GM12878 (cell line): ENCODE measurements at regions not wholly inside any gene's neighbourhood (a gene's known extent, or its start where the extent isn't known, plus 50 kb on each side); places are given as distances from the start of the nearest gene placed in this dataset.

ENCODE experiments used
- BCL11A ChIP-seq: IDR thresholded peaks from 2 replicates; pipeline ENCODE4 v1.6.1; 2011; ENCODE audit warnings: low read depth, low read length
- BRCA1 ChIP-seq: IDR thresholded peaks from 2 replicates; pipeline ENCODE4 v1.6.1; 2011; ENCODE audit warnings: low read depth, low read length, improper control_type of control experiment
- CBFB ChIP-seq: IDR thresholded peaks from 2 replicates; pipeline ENCODE4 v1.6.1; 2016; ENCODE audit warnings: antibody characterized with exemption, low read depth
- CHD4 ChIP-seq: fragments of 200-600 bp; sonication (generic); IDR thresholded peaks from 2 replicates; pipeline ENCODE4 v1.6.1; 2016; ENCODE audit warnings: mild to moderate bottlenecking
- ETV6 ChIP-seq, 2 experiments: fragments of 450-650 bp in 1 of 2; IDR thresholded peaks in 1 of 2; conservative IDR thresholded peaks in 1 of 2; 2 replicates each; pipeline ENCODE4 v1.6.1; 2014; ENCODE audit warnings: antibody characterized with exemption in 1 of 2, borderline replicate concordance in 1 of 2, low read depth in 1 of 2, mild to moderate bottlenecking in 1 of 2, moderate library complexity in 1 of 2
- FOS ChIP-seq: IDR thresholded peaks from 3 replicates; pipeline ENCODE4 v1.6.1; 2011; ENCODE audit warnings: borderline replicate concordance; ENCODE audit not compliant: insufficient read length; ENCODE audit errors: extremely low read depth
- FOXM1 ChIP-seq: IDR thresholded peaks from 2 replicates; pipeline ENCODE4 v1.6.1; 2012; ENCODE audit warnings: low read depth, mild to moderate bottlenecking, inconsistent platforms, low read length, moderate library complexity
- GABPA ChIP-seq: IDR thresholded peaks from 2 replicates; pipeline ENCODE4 v1.6.1; 2014; ENCODE audit warnings: antibody characterized with exemption, low read depth, mild to moderate bottlenecking, inconsistent platforms
- GATAD2B ChIP-seq: fragments of 450-650 bp; conservative IDR thresholded peaks from 2 replicates; pipeline ENCODE4 v1.6.1; 2017; ENCODE audit warnings: low read depth, mild to moderate bottlenecking, moderate library complexity
- HDAC2 ChIP-seq: fragments of 200-600 bp; sonication (generic); IDR thresholded peaks from 2 replicates; pipeline ENCODE4 v1.6.1; 2017
- KLF5 ChIP-seq: fragments of 450-650 bp; IDR thresholded peaks from 2 replicates; pipeline ENCODE4 v1.6.1; 2014; ENCODE audit warnings: mild to moderate bottlenecking; ENCODE audit not compliant: partially characterized antibody
- NBN ChIP-seq: fragments of 450-650 bp; IDR thresholded peaks from 2 replicates; pipeline ENCODE4 v1.6.1; 2016
- PML ChIP-seq: IDR thresholded peaks from 2 replicates; pipeline ENCODE4 v1.6.1; 2012; ENCODE audit warnings: low read length, inconsistent platforms
- SMAD1 ChIP-seq: fragments of 450-650 bp; IDR thresholded peaks from 2 replicates; pipeline ENCODE4 v1.6.1; 2018; ENCODE audit warnings: mild to moderate bottlenecking, low read depth; ENCODE audit not compliant: partially characterized antibody
- SMAD5 ChIP-seq: IDR thresholded peaks from 2 replicates; pipeline ENCODE4 v1.6.1; 2016; ENCODE audit warnings: antibody characterized with exemption, low read depth
- SMC3 ChIP-seq: IDR thresholded peaks from 2 replicates; pipeline ENCODE4 v1.6.1; 2011; ENCODE audit warnings: low read length, improper control_type of control experiment, borderline replicate concordance
- SREBF1 ChIP-seq: IDR thresholded peaks from 2 replicates; pipeline ENCODE4 v1.6.1; 2012; ENCODE audit warnings: mild to moderate bottlenecking, low read length
- SRF ChIP-seq, 2 experiments: IDR thresholded peaks; 2 replicates each; pipeline ENCODE4 v1.6.1; 2011; ENCODE audit warnings: low read depth in 2 of 2, low read length in 2 of 2, mild to moderate bottlenecking in 1 of 2, moderate library complexity in 1 of 2
- STAT3 ChIP-seq: IDR thresholded peaks from 2 replicates; pipeline ENCODE4 v1.6.1; 2011; ENCODE audit warnings: low read depth, low read length, improper control_type of control experiment
- ZNF384 ChIP-seq: IDR thresholded peaks from 2 replicates; pipeline ENCODE4 v1.6.1; 2012; ENCODE audit warnings: low read depth, mild to moderate bottlenecking, low read length, improper control_type of control experiment, borderline replicate concordance
- ZNF592 ChIP-seq: fragments of 450-650 bp; IDR thresholded peaks from 2 replicates; pipeline ENCODE4 v1.6.1; 2017; ENCODE audit warnings: mild to moderate bottlenecking, moderate library complexity
- TF ChIP-seq, protein P1 (sequence below): fragments of 450-650 bp; IDR thresholded peaks from 2 replicates; pipeline ENCODE4 v1.6.1; 2018; ENCODE audit warnings: borderline replicate concordance, mild to moderate bottlenecking; ENCODE audit not compliant: partially characterized antibody
- TF ChIP-seq, protein P2 (sequence below): fragments of 450-650 bp; conservative IDR thresholded peaks from 2 replicates; pipeline ENCODE4 v1.6.1; 2017; ENCODE audit warnings: mild to moderate bottlenecking, moderate library complexity
- TF ChIP-seq, protein P3 (sequence below): IDR thresholded peaks from 2 replicates; pipeline ENCODE4 v1.6.1; 2012; ENCODE audit warnings: low read depth, low read length, improper control_type of control experiment

DNA sequence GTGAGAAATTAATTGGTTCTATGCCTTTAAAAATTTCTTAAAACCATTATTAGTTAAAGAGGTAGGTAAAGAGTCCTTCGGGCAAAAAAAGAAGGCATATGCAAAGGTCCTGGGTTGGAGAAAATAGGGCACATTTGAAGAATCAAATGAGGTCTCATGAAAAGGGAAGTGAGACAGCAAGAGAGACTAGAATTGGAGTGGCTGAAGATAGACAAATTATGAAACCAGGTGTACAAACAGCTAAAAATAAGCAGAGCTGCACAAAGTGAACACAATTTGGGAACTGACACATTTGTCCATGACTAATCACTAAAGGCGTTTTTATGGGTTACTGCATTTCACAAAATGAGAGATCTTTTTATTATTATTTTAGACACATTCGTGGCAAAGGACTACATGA is 581.2 kb downstream of the PYDC2 start (continued):
- TF ChIP-seq, protein P1, sequence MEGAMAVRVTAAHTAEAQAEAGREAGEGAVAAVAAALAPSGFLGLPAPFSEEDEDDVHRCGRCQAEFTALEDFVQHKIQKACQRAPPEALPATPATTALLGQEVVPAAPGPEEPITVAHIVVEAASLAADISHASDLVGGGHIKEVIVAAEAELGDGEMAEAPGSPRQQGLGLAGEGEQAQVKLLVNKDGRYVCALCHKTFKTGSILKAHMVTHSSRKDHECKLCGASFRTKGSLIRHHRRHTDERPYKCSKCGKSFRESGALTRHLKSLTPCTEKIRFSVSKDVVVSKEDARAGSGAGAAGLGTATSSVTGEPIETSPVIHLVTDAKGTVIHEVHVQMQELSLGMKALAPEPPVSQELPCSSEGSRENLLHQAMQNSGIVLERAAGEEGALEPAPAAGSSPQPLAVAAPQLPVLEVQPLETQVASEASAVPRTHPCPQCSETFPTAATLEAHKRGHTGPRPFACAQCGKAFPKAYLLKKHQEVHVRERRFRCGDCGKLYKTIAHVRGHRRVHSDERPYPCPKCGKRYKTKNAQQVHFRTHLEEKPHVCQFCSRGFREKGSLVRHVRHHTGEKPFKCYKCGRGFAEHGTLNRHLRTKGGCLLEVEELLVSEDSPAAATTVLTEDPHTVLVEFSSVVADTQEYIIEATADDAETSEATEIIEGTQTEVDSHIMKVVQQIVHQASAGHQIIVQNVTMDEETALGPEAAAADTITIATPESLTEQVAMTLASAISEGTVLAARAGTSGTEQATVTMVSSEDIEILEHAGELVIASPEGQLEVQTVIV, result no peak
- TF ChIP-seq CBFB, result no peak
- no peak for TF ChIP-seq ETV6 (conservative IDR thresholded peaks at IDR 0.05 in 1 of 2, IDR thresholded peaks at IDR 0.05 in 1 of 2; ENCODE audit: borderline replicate concordance in 1 of 2, low read depth in 1 of 2)
- TF ChIP-seq CHD4, result 0 out of 2 replicates have a peak, but pooled peaks have one; percentile 21
- TF ChIP-seq STAT3, result 0 out of 2 replicates have a peak, but pooled peaks have one; percentile 52
- TF ChIP-seq, protein P2, sequence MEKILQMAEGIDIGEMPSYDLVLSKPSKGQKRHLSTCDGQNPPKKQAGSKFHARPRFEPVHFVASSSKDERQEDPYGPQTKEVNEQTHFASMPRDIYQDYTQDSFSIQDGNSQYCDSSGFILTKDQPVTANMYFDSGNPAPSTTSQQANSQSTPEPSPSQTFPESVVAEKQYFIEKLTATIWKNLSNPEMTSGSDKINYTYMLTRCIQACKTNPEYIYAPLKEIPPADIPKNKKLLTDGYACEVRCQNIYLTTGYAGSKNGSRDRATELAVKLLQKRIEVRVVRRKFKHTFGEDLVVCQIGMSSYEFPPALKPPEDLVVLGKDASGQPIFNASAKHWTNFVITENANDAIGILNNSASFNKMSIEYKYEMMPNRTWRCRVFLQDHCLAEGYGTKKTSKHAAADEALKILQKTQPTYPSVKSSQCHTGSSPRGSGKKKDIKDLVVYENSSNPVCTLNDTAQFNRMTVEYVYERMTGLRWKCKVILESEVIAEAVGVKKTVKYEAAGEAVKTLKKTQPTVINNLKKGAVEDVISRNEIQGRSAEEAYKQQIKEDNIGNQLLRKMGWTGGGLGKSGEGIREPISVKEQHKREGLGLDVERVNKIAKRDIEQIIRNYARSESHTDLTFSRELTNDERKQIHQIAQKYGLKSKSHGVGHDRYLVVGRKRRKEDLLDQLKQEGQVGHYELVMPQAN, result no peak
- no peak for TF ChIP-seq ZNF384
- no peak for TF ChIP-seq ZNF592
- no peak for TF ChIP-seq SMAD1
- no peak for TF ChIP-seq SMAD5
- no peak for TF ChIP-seq HDAC2
- TF ChIP-seq GABPA, result peak; percentile 38; the same call in 1 of the 2 replicates
- TF ChIP-seq NBN, result peak; percentile 26; the same call in 1 of the 2 replicates
- no peak for TF ChIP-seq SRF (IDR thresholded peaks at IDR 0.05; ENCODE audit: low read depth in 2 of 2, low read length in 2 of 2)
- no peak for TF ChIP-seq BRCA1
- no peak for TF ChIP-seq KLF5
- TF ChIP-seq, protein P3, sequence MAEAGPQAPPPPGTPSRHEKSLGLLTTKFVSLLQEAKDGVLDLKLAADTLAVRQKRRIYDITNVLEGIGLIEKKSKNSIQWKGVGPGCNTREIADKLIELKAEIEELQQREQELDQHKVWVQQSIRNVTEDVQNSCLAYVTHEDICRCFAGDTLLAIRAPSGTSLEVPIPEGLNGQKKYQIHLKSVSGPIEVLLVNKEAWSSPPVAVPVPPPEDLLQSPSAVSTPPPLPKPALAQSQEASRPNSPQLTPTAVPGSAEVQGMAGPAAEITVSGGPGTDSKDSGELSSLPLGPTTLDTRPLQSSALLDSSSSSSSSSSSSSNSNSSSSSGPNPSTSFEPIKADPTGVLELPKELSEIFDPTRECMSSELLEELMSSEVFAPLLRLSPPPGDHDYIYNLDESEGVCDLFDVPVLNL, result no peak
- TF ChIP-seq FOXM1, result peak; percentile 79
- no peak for TF ChIP-seq SMC3
- TF ChIP-seq BCL11A, result peak; percentile 73
- no peak for TF ChIP-seq SREBF1
- 0 out of 2 replicates have a peak, but pooled peaks have one; percentile 46 for TF ChIP-seq PML
- no peak for TF ChIP-seq FOS
- TF ChIP-seq GATAD2B, result no peak
